Adrenal gland (tissue), 5 donors: ENCODE measurements at regions not wholly inside any gene's neighbourhood (a gene's known extent, or its start where the extent isn't known, plus 50 kb on each side); places are given as distances from the start of the nearest gene placed in this dataset.
"Not testable (repeated sequence)": the region's sequence is repeated elsewhere in the genome, so short reads cannot be mapped to it uniquely, and the experiment has no call there.

Experiments used
- POLR2A ChIP-seq, 2 donors: fragments of 450-650 bp; IDR thresholded peaks; one replicate each; pipeline ENCODE4 v1.6.1; 2017; ENCODE audit warnings: antibody characterized with exemption in 2 of 2, mild to moderate bottlenecking in 2 of 2, moderate library complexity in 1 of 2
- TF ChIP-seq, protein P1 (sequence below), 6 experiments: fragments of 450-650 bp in 4 of 6; fragments of 200-600 bp in 2 of 6; sonication (generic) in 1 of 6; IDR thresholded peaks; 1 replicate in 5 of 6; 2 replicates in 1 of 6; pipeline versions ENCODE4 v1.5.1 to v1.8.0; 2016 to 2021; ENCODE audit warnings: antibody characterized with exemption in 6 of 6, mild to moderate bottlenecking in 2 of 6, moderate library complexity in 1 of 6
- donor health status: DM: no; HTN: no; CAD: no.

GRCh38 chr7:65797566-65797965 lies 75.3 kb upstream of the VKORC1L1 start:
- not testable (repeated sequence) for TF ChIP-seq POLR2A (IDR thresholded peaks at IDR 0.05)
- TF ChIP-seq, protein P1, sequence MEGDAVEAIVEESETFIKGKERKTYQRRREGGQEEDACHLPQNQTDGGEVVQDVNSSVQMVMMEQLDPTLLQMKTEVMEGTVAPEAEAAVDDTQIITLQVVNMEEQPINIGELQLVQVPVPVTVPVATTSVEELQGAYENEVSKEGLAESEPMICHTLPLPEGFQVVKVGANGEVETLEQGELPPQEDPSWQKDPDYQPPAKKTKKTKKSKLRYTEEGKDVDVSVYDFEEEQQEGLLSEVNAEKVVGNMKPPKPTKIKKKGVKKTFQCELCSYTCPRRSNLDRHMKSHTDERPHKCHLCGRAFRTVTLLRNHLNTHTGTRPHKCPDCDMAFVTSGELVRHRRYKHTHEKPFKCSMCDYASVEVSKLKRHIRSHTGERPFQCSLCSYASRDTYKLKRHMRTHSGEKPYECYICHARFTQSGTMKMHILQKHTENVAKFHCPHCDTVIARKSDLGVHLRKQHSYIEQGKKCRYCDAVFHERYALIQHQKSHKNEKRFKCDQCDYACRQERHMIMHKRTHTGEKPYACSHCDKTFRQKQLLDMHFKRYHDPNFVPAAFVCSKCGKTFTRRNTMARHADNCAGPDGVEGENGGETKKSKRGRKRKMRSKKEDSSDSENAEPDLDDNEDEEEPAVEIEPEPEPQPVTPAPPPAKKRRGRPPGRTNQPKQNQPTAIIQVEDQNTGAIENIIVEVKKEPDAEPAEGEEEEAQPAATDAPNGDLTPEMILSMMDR (IDR thresholded peaks at IDR 0.05): not testable (repeated sequence)
